SK-N-MC (cell line): ENCODE measurements at regions not wholly inside any gene's neighbourhood (a gene's known extent, or its start where the extent isn't known, plus 50 kb on each side); places are given as distances from the start of the nearest gene placed in this dataset.

ENCODE experiments used
- DNase-seq: peaks from one replicate; pipeline ENCODE4 v3.0.0-alpha.2; 2011; ENCODE audit warnings: low read depth, low spot score
- H3K27ac ChIP-seq: fragments of 200-600 bp; sonication (generic); 2 replicates; pipeline ENCODE4 v1.5.1; 2016; ENCODE audit warnings: mixed run types
- H3K36me3 ChIP-seq: fragments of 200-600 bp; sonication (generic); 2 replicates; pipeline ENCODE4 v1.6.1; 2017; ENCODE audit warnings: antibody characterized with exemption, low read length, mixed read lengths; ENCODE audit not compliant: insufficient read depth
- H3K4me3 ChIP-seq: fragments of 200-600 bp; sonication (generic); 2 replicates; pipeline ENCODE4 v1.5.1; 2016
- H3K9ac ChIP-seq: fragments of 200-600 bp; sonication (generic); 2 replicates; pipeline ENCODE4 v1.8.0; 2017; ENCODE audit warnings: mixed run types, mixed read lengths; ENCODE audit not compliant: insufficient read length
- H3K9me3 ChIP-seq: fragments of 200-600 bp; sonication (generic); 2 replicates; pipeline ENCODE4 v1.6.1; 2017; ENCODE audit warnings: low read depth, mild to moderate bottlenecking, antibody characterized with exemption, low read length, moderate library complexity, mixed read lengths
- EZH2 ChIP-seq: fragments of 200-600 bp; sonication (generic); IDR thresholded peaks from one replicate; pipeline ENCODE4 v1.6.1; 2017; ENCODE audit warnings: antibody characterized with exemption
- FOXP2 ChIP-seq: optimal IDR thresholded peaks from 2 replicates; pipeline ENCODE3; 2011; ENCODE audit warnings: mild to moderate bottlenecking, moderate library complexity; ENCODE audit not compliant: insufficient read depth; ENCODE audit errors: extremely low read length, control extremely low read depth
- POLR2AphosphoS5 ChIP-seq: IDR thresholded peaks from 2 replicates; pipeline ENCODE4 v1.6.1; 2012; ENCODE audit warnings: mild to moderate bottlenecking, low read depth, low read length, borderline replicate concordance

- TF ChIP-seq EZH2 (no peak), FOXP2 (no peak), POLR2AphosphoS5 (no peak)
- Histone ChIP-seq H3K9ac (no peak overlapping the region), H3K4me3 (no peak overlapping the region)
These were observed 50.6 kb upstream of the IKZF2 start for GRCh38 chr2:213202011-213202410.

GRCh38 chr2:213205944-213206343 is 54.5 kb upstream of the IKZF2 start:
- TF ChIP-seq EZH2 (no peak), FOXP2 (no peak), POLR2AphosphoS5 (no peak)
- Histone ChIP-seq H3K4me3 (no peak overlapping the region), H3K9ac (no peak overlapping the region), H3K9me3 (no peaks in the 10 kb centered on the region; the same call in 1 of the 2 replicates), H3K36me3 (no peaks in the 10 kb centered on the region), H3K27ac (no peak overlapping the region)
- DNase-seq, result no peak

More at GRCh38 chr2:213202011-213202410, 50.6 kb upstream of the IKZF2 start:
- Histone ChIP-seq H3K36me3 (no peaks in the 10 kb centered on the region), H3K9me3 (no peaks in the 10 kb centered on the region), H3K27ac (no peak overlapping the region)
- DNase-seq, result no peak

- no peak overlapping the region for H3K9ac ChIP-seq
- H3K36me3 ChIP-seq, result no peaks in the 10 kb centered on the region
- no peak overlapping the region for H3K27ac ChIP-seq
- no peak for DNase-seq
- TF ChIP-seq POLR2AphosphoS5 (no peak), EZH2 (no peak), FOXP2 (no peak)
- H3K4me3 ChIP-seq, result no peak overlapping the region
- H3K9me3 ChIP-seq, result no peaks in the 10 kb centered on the region; the same call in 1 of the 2 replicates
These were observed 61.8 kb upstream of the IKZF2 start for GRCh38 chr2:213213186-213213585.

- H3K4me3 ChIP-seq, result no peak overlapping the region
- no peak overlapping the region for H3K27ac ChIP-seq
- no peak overlapping the region for H3K9ac ChIP-seq
- no peak for TF ChIP-seq FOXP2
- no peak for TF ChIP-seq EZH2
- no peak for TF ChIP-seq POLR2AphosphoS5
- no peaks in the 10 kb centered on the region; the same call in 1 of the 2 replicates for H3K9me3 ChIP-seq
- DNase-seq, result no peak
- H3K36me3 ChIP-seq, result no peaks in the 10 kb centered on the region
These were observed 62.8 kb upstream of the IKZF2 start for GRCh38 chr2:213214209-213214608.

- Histone ChIP-seq H3K36me3 (no peaks in the 10 kb centered on the region), H3K9ac (no peak overlapping the region), H3K9me3 (no peaks in the 10 kb centered on the region), H3K4me3 (no peak overlapping the region), H3K27ac (no peak overlapping the region)
- TF ChIP-seq EZH2, result no peak
- TF ChIP-seq FOXP2, result no peak
- no peak for TF ChIP-seq POLR2AphosphoS5
- DNase-seq, result no peak
These were observed 65.0 kb upstream of the IKZF2 start for GRCh38 chr2:213216461-213216860.

- Histone ChIP-seq H3K36me3 (no peaks in the 10 kb centered on the region), H3K27ac (no peak overlapping the region), H3K9me3 (no peaks in the 10 kb centered on the region), H3K9ac (no peak overlapping the region), H3K4me3 (no peak overlapping the region)
- DNase-seq, result no peak
- TF ChIP-seq FOXP2, result no peak
- no peak for TF ChIP-seq POLR2AphosphoS5
- no peak for TF ChIP-seq EZH2
These were observed 64.4 kb upstream of the SPAG16 start for GRCh38 chr2:213219816-213220215.

- H3K9ac ChIP-seq, result no peak overlapping the region
- H3K36me3 ChIP-seq, result no peaks in the 10 kb centered on the region
- DNase-seq, result no peak
- H3K9me3 ChIP-seq, result no peaks in the 10 kb centered on the region
- TF ChIP-seq FOXP2, result no peak
- no peak overlapping the region for H3K27ac ChIP-seq
- H3K4me3 ChIP-seq, result no peak overlapping the region
These were observed 63.2 kb upstream of the SPAG16 start for GRCh38 chr2:213220967-213221603.

- Histone ChIP-seq H3K4me3 (no peak overlapping the region), H3K9me3 (no peaks in the 10 kb centered on the region), H3K27ac (no peak overlapping the region), H3K9ac (no peak overlapping the region), H3K36me3 (no peaks in the 10 kb centered on the region)
- no peak for DNase-seq
- TF ChIP-seq FOXP2 (no peak), EZH2 (no peak), POLR2AphosphoS5 (no peak)
These were observed 62.3 kb upstream of the SPAG16 start for GRCh38 chr2:213221957-213222356.

GRCh38 chr2:213224366-213224765 is 59.9 kb upstream of the SPAG16 start:
- H3K4me3 ChIP-seq, result no peak overlapping the region
- no peak overlapping the region for H3K9ac ChIP-seq
- DNase-seq, result no peak
- TF ChIP-seq FOXP2, result no peak
- TF ChIP-seq POLR2AphosphoS5, result no peak
- TF ChIP-seq EZH2, result no peak
- H3K27ac ChIP-seq, result no peak overlapping the region
- no peaks in the 10 kb centered on the region for H3K9me3 ChIP-seq
- no peaks in the 10 kb centered on the region for H3K36me3 ChIP-seq
